ENCODE measurements at regions not wholly inside any gene's neighbourhood (a gene's known extent, or its start where the extent isn't known, plus 50 kb on each side); places are given as distances from the start of the nearest gene placed in this dataset.

GRCh38 chr10:107915215-107915610, 750.7 kb upstream of the SORCS1 start:
- Histone ChIP-seq H3K9me3 (ENCODE audit: control insufficient read depth in 1 of 2, insufficient read depth in 1 of 2, low read depth in 1 of 2, low read length in 2 of 2) (peaks cover 45 to 48% of the 10 kb centered on the region in 2 experiments; a peak in 2 of 4 replicates), H2AFZ (ENCODE audit: low read depth, low read length, poor library complexity, severe bottlenecking) (no peak overlapping the region), H3K27ac (ENCODE audit: low read depth, low read length) (no peak overlapping the region), H3K4me3 (replicated peaks in 1 of 2; ENCODE audit: low read depth in 1 of 2, low read length in 2 of 2) (no peak overlapping the region), H3K79me2 (ENCODE audit: insufficient read depth, low read length) (no peaks in the 10 kb centered on the region), H3K4me2 (ENCODE audit: low read length) (no peak overlapping the region), H3K4me1 (ENCODE audit: control insufficient read depth in 1 of 2, insufficient read depth in 2 of 2, low read length in 2 of 2) (no peaks in the 10 kb centered on the region), H4K20me1 (ENCODE audit: insufficient read depth) (no peaks in the 10 kb centered on the region), H3K9me2 (ENCODE audit: insufficient read depth) (no peaks in the 10 kb centered on the region), H3K9ac (ENCODE audit: low read length) (no peak overlapping the region), H3K27me3 (ENCODE audit: insufficient read depth, low read length) (no peaks in the 10 kb centered on the region), H3K36me3 (ENCODE audit: control insufficient read depth in 1 of 2, insufficient read depth in 2 of 2, low read length in 2 of 2) (no peaks in the 10 kb centered on the region)
- CTCF ChIA-PET: no interaction called here
- ATAC-seq (no peak), DNase-seq (ENCODE audit: low read depth, low spot score) (no peak)
- no TSS peak for BruUV-seq (replicated peaks)
- no peak for TF ChIP-seq FOSL1 (IDR thresholded peaks at IDR 0.05; ENCODE audit: low read depth)
- TF ChIP-seq ZBTB33 (IDR thresholded peaks at IDR 0.05; ENCODE audit: extremely low read depth, insufficient replicate concordance, low read length): no peak
- no peak for TF ChIP-seq CEBPB (IDR thresholded peaks at IDR 0.05; ENCODE audit: low read depth)
- TF ChIP-seq EZH2 (IDR thresholded peaks at IDR 0.05): no peak
- TF ChIP-seq EZH2phosphoT487 (IDR thresholded peaks at IDR 0.05; ENCODE audit: borderline replicate concordance): no peak
- no peak for TF ChIP-seq JUND (IDR thresholded peaks at IDR 0.05)
- no peak for TF ChIP-seq POLR2AphosphoS5 (IDR thresholded peaks at IDR 0.05; ENCODE audit: low read depth, low read length)
- no peak for TF ChIP-seq ATF3 (IDR thresholded peaks at IDR 0.05)
- TF ChIP-seq CBX3 (IDR thresholded peaks at IDR 0.05; ENCODE audit: low read depth): no peak
- no peak for TF ChIP-seq SIN3A (IDR thresholded peaks at IDR 0.05; ENCODE audit: low read depth)
- TF ChIP-seq SRF (IDR thresholded peaks at IDR 0.05; ENCODE audit: low read depth): no peak
- TF ChIP-seq POLR2A (IDR thresholded peaks at IDR 0.05; ENCODE audit: borderline replicate concordance, extremely low read depth, insufficient read depth, insufficient read length): no peak
- no peak for TF ChIP-seq MAX (IDR thresholded peaks at IDR 0.05)
- no peak for TF ChIP-seq REST (IDR thresholded peaks at IDR 0.05; ENCODE audit: low read depth)
- TF ChIP-seq RAD21 (IDR thresholded peaks at IDR 0.05; ENCODE audit: low read depth): no peak
- no peak for TF ChIP-seq YY1 (IDR thresholded peaks at IDR 0.05; ENCODE audit: extremely low read depth, insufficient replicate concordance, low read depth, low read length)
- no peak for TF ChIP-seq TCF7L2 (IDR thresholded peaks at IDR 0.05; ENCODE audit: borderline replicate concordance, extremely low read depth, insufficient read depth, insufficient read length)
- TF ChIP-seq CTCF (IDR thresholded peaks at IDR 0.05 in 2 of 3, conservative IDR thresholded peaks at IDR 0.05 in 1 of 3; ENCODE audit: borderline replicate concordance in 1 of 3, insufficient read depth in 1 of 3, low read depth in 2 of 3, low read length in 2 of 3): no peak
- intact Hi-C loops (cut with micrococcal nuclease): no loop called here
- RAD21 ChIA-PET (ENCODE audit: low non-redundant PET in 1 of 2, low total read pairs in 2 of 2, uncharacterized antibody in 2 of 2, unreplicated experiment in 2 of 2): no interaction called here
- POLR2A ChIA-PET: no interaction called here

All from HCT116 (cell line).